HAP-1 (cell line): ENCODE measurements at regions not wholly inside any gene's neighbourhood (a gene's known extent, or its start where the extent isn't known, plus 50 kb on each side); places are given as distances from the start of the nearest gene placed in this dataset.

ENCODE experiments used
- DNase-seq, 2 experiments: peaks; one replicate each; pipeline ENCODE4 v3.0.0-alpha.2; 2016 to 2020; ENCODE audit warnings: low spot score in 2 of 2
- H3K27me3 ChIP-seq: fragments of 250-450 bp; sonication (Bioruptor Pico); 2 replicates; pipeline ENCODE4 v1.5.1; 2020; ENCODE audit warnings: low read depth, mild to moderate bottlenecking, moderate library complexity
- H3K36me3 ChIP-seq: fragments of 250-450 bp; sonication (Bioruptor Pico); replicated peaks from 2 replicates; pipeline ENCODE4 v1.5.1; 2020; ENCODE audit warnings: mild to moderate bottlenecking
- H3K4me1 ChIP-seq: fragments of 250-450 bp; sonication (Bioruptor Pico); 2 replicates; pipeline ENCODE4 v1.5.1; 2020; ENCODE audit warnings: mild to moderate bottlenecking
- H3K4me3 ChIP-seq: fragments of 250-450 bp; sonication (Bioruptor Pico); 2 replicates; pipeline ENCODE4 v1.5.1; 2020; ENCODE audit warnings: mild to moderate bottlenecking, moderate library complexity
- H3K9me3 ChIP-seq: fragments of 250-450 bp; sonication (Bioruptor Pico); 2 replicates; pipeline ENCODE4 v1.5.1; 2020; ENCODE audit warnings: mild to moderate bottlenecking, moderate library complexity
- in situ Hi-C: fragments of 300-500 bp; cut with MboI; formaldehyde crosslinking; loops from 3 replicates; pipeline ENCODE4 v1.14.3; 2020; ENCODE audit warnings: low sequenced_read_pairs, inconsistent platforms, mixed read lengths

- Histone ChIP-seq H3K27me3 (no peaks in the 10 kb centered on the region), H3K36me3 (no peaks in the 10 kb centered on the region), H3K4me1 (no peaks in the 10 kb centered on the region), H3K4me3 (no peak overlapping the region), H3K9me3 (no peaks in the 10 kb centered on the region)
- in situ Hi-C loops: no loop called here
- no peak for DNase-seq
Observed at GRCh38 chr7:45979275-45980180, 58.5 kb upstream of the IGFBP3 start.

GRCh38 chr7:45978731-45979211, 57.7 kb upstream of the IGFBP3 start:
- no peak for DNase-seq
- H3K4me1 ChIP-seq: no peaks in the 10 kb centered on the region
- H3K4me3 ChIP-seq: no peak overlapping the region
- no peaks in the 10 kb centered on the region for H3K27me3 ChIP-seq
- no peaks in the 10 kb centered on the region for H3K36me3 ChIP-seq
- in situ Hi-C loops: no loop called here
- H3K9me3 ChIP-seq: no peaks in the 10 kb centered on the region

GRCh38 chr7:45978010-45978681, 57.1 kb upstream of the IGFBP3 start:
- Histone ChIP-seq H3K4me3 (no peak overlapping the region), H3K4me1 (no peaks in the 10 kb centered on the region), H3K27me3 (no peaks in the 10 kb centered on the region), H3K36me3 (no peaks in the 10 kb centered on the region), H3K9me3 (no peaks in the 10 kb centered on the region)
- no peak for DNase-seq
- in situ Hi-C loops: no loop called here

GRCh38 chr7:45977256-45977780, 56.2 kb upstream of the IGFBP3 start:
- in situ Hi-C loops: no loop called here
- H3K36me3 ChIP-seq: no peaks in the 10 kb centered on the region
- no peaks in the 10 kb centered on the region for H3K9me3 ChIP-seq
- H3K4me1 ChIP-seq: no peaks in the 10 kb centered on the region
- H3K27me3 ChIP-seq: no peaks in the 10 kb centered on the region
- no peak overlapping the region for H3K4me3 ChIP-seq
- no peak for DNase-seq

- H3K9me3 ChIP-seq: no peaks in the 10 kb centered on the region
- DNase-seq: no peak
- H3K36me3 ChIP-seq: no peaks in the 10 kb centered on the region
- no peaks in the 10 kb centered on the region for H3K4me1 ChIP-seq
- in situ Hi-C loops: no loop called here
- H3K4me3 ChIP-seq: no peak overlapping the region
- no peaks in the 10 kb centered on the region for H3K27me3 ChIP-seq
Observed at GRCh38 chr7:45976485-45976856, 55.4 kb upstream of the IGFBP3 start.

- Histone ChIP-seq H3K9me3 (no peaks in the 10 kb centered on the region), H3K4me1 (no peaks in the 10 kb centered on the region), H3K27me3 (no peaks in the 10 kb centered on the region), H3K36me3 (no peaks in the 10 kb centered on the region), H3K4me3 (no peak overlapping the region)
- in situ Hi-C loops: no loop called here
- DNase-seq: no peak
Observed at GRCh38 chr7:45975847-45976484, 54.9 kb upstream of the IGFBP3 start.

- Histone ChIP-seq H3K36me3 (no peaks in the 10 kb centered on the region), H3K4me1 (no peaks in the 10 kb centered on the region), H3K27me3 (no peaks in the 10 kb centered on the region), H3K4me3 (no peak overlapping the region), H3K9me3 (no peaks in the 10 kb centered on the region)
- in situ Hi-C loops: no loop called here
- DNase-seq: no peak
Observed at GRCh38 chr7:45975367-45975766, 54.3 kb upstream of the IGFBP3 start.

- no peaks in the 10 kb centered on the region for H3K4me1 ChIP-seq
Observed at GRCh38 chr7:45974540-45975360, 53.7 kb upstream of the IGFBP3 start.

GRCh38 chr7:45973725-45974532, 52.9 kb upstream of the IGFBP3 start:
- in situ Hi-C loops: no loop called here
- no peaks in the 10 kb centered on the region for H3K4me1 ChIP-seq
- DNase-seq: no peak

More at GRCh38 chr7:45974540-45975360, 53.7 kb upstream of the IGFBP3 start:
- Histone ChIP-seq H3K9me3 (no peaks in the 10 kb centered on the region), H3K36me3 (no peaks in the 10 kb centered on the region), H3K27me3 (no peaks in the 10 kb centered on the region), H3K4me3 (no peak overlapping the region)
- no peak for DNase-seq
- in situ Hi-C loops: no loop called here

GRCh38 chr7:45972629-45973312, 51.7 kb upstream of the IGFBP3 start:
- no peaks in the 10 kb centered on the region for H3K4me1 ChIP-seq
- in situ Hi-C loops: no loop called here
- no peak overlapping the region for H3K4me3 ChIP-seq
- no peaks in the 10 kb centered on the region for H3K27me3 ChIP-seq
- H3K36me3 ChIP-seq: no peaks in the 10 kb centered on the region
- H3K9me3 ChIP-seq: no peaks in the 10 kb centered on the region
- DNase-seq: no peak

More at GRCh38 chr7:45973725-45974532, 52.9 kb upstream of the IGFBP3 start:
- no peak overlapping the region for H3K4me3 ChIP-seq
- no peaks in the 10 kb centered on the region for H3K9me3 ChIP-seq
- no peaks in the 10 kb centered on the region for H3K36me3 ChIP-seq
- H3K27me3 ChIP-seq: no peaks in the 10 kb centered on the region

- H3K4me3 ChIP-seq: no peak overlapping the region
- DNase-seq: no peak
- in situ Hi-C loops: no loop called here
- no peaks in the 10 kb centered on the region for H3K36me3 ChIP-seq
- no peaks in the 10 kb centered on the region for H3K27me3 ChIP-seq
- no peaks in the 10 kb centered on the region for H3K4me1 ChIP-seq
- no peaks in the 10 kb centered on the region for H3K9me3 ChIP-seq
Observed at GRCh38 chr7:45971661-45972175, 50.6 kb upstream of the IGFBP3 start.

- H3K27me3 ChIP-seq: no peaks in the 10 kb centered on the region
- no peaks in the 10 kb centered on the region for H3K36me3 ChIP-seq
- no peak overlapping the region for H3K4me3 ChIP-seq
- in situ Hi-C loops: no loop called here
- no peak for DNase-seq
- H3K4me1 ChIP-seq: no peaks in the 10 kb centered on the region
- no peaks in the 10 kb centered on the region for H3K9me3 ChIP-seq
Observed at GRCh38 chr7:45971171-45971570, 50.1 kb upstream of the IGFBP3 start.
